ENCODE measurements at regions not wholly inside any gene's neighbourhood (a gene's known extent, or its start where the extent isn't known, plus 50 kb on each side); places are given as distances from the start of the nearest gene placed in this dataset.
A peak's percentile ranks its signal among the peaks of the same experiment; 100 is the strongest.

GRCh38 chr2:155318710-155319109, 620.2 kb downstream of the KCNJ3 start:
- no peak for DNase-seq
- Histone ChIP-seq H3K4me3 (ENCODE audit: low read length) (no peak overlapping the region), H3K27ac (ENCODE audit: low read length) (no peak overlapping the region), H3K4me1 (ENCODE audit: control insufficient read depth, insufficient read depth, low read length) (no peaks in the 10 kb centered on the region), H3K36me3 (ENCODE audit: control insufficient read depth, insufficient read depth, low read length) (no peaks in the 10 kb centered on the region), H3K27me3 (ENCODE audit: control insufficient read depth, insufficient read depth, low read length) (no peaks in the 10 kb centered on the region), H3K9me3 (replicated peaks; ENCODE audit: control insufficient read depth, low read depth, low read length) (no peaks in the 10 kb centered on the region)
- no CpG with 5 or more reads among the region's 2 CpGs for WGBS (ENCODE audit: insufficient coverage)

GRCh38 chr2:155315768-155316167, 617.3 kb downstream of the KCNJ3 start:
- no peak overlapping the region for H3K27ac ChIP-seq (ENCODE audit: low read length)
- H3K4me3 ChIP-seq (ENCODE audit: low read length) = no peak overlapping the region
- no peak for DNase-seq
- no peaks in the 10 kb centered on the region for H3K9me3 ChIP-seq (replicated peaks; ENCODE audit: control insufficient read depth, low read depth, low read length)
- no peaks in the 10 kb centered on the region for H3K4me1 ChIP-seq (ENCODE audit: control insufficient read depth, insufficient read depth, low read length)
- no CpG with 5 or more reads among the region's 2 CpGs for WGBS (ENCODE audit: insufficient coverage)
- no peaks in the 10 kb centered on the region for H3K36me3 ChIP-seq (ENCODE audit: control insufficient read depth, insufficient read depth, low read length)
- no peaks in the 10 kb centered on the region for H3K27me3 ChIP-seq (ENCODE audit: control insufficient read depth, insufficient read depth, low read length)

GRCh38 chr2:155310589-155310988, 612.1 kb downstream of the KCNJ3 start:
- peak; percentile 37 for DNase-seq
- Histone ChIP-seq H3K27me3 (ENCODE audit: control insufficient read depth, insufficient read depth, low read length) (no peaks in the 10 kb centered on the region), H3K4me3 (ENCODE audit: low read length) (no peak overlapping the region), H3K9me3 (replicated peaks; ENCODE audit: control insufficient read depth, low read depth, low read length) (no peaks in the 10 kb centered on the region), H3K27ac (ENCODE audit: low read length) (no peak overlapping the region), H3K4me1 (ENCODE audit: control insufficient read depth, insufficient read depth, low read length) (no peaks in the 10 kb centered on the region), H3K36me3 (ENCODE audit: control insufficient read depth, insufficient read depth, low read length) (no peaks in the 10 kb centered on the region)
- no CpG with 5 or more reads among the region's 3 CpGs for WGBS (ENCODE audit: insufficient coverage)

- Histone ChIP-seq H3K27ac (ENCODE audit: low read length) (no peak overlapping the region), H3K4me1 (ENCODE audit: control insufficient read depth, insufficient read depth, low read length) (no peaks in the 10 kb centered on the region), H3K36me3 (ENCODE audit: control insufficient read depth, insufficient read depth, low read length) (no peaks in the 10 kb centered on the region), H3K27me3 (ENCODE audit: control insufficient read depth, insufficient read depth, low read length) (no peaks in the 10 kb centered on the region), H3K9me3 (replicated peaks; ENCODE audit: control insufficient read depth, low read depth, low read length) (no peaks in the 10 kb centered on the region), H3K4me3 (ENCODE audit: low read length) (no peak overlapping the region)
- WGBS (ENCODE audit: insufficient coverage) = 100% methylated on average over 1 of the region's 1 CpG
- DNase-seq = no peak
Measured at GRCh38 chr2:155309483-155309882, 611.0 kb downstream of the KCNJ3 start.

- H3K27ac ChIP-seq (ENCODE audit: low read length) = no peak overlapping the region
- H3K27me3 ChIP-seq (ENCODE audit: control insufficient read depth, insufficient read depth, low read length) = no peaks in the 10 kb centered on the region
- no peaks in the 10 kb centered on the region for H3K36me3 ChIP-seq (ENCODE audit: control insufficient read depth, insufficient read depth, low read length)
- no peak for DNase-seq
- H3K4me3 ChIP-seq (ENCODE audit: low read length) = no peak overlapping the region
- H3K4me1 ChIP-seq (ENCODE audit: control insufficient read depth, insufficient read depth, low read length) = no peaks in the 10 kb centered on the region
- WGBS (ENCODE audit: insufficient coverage) = no CpG with 5 or more reads among the region's 1 CpG
- no peaks in the 10 kb centered on the region for H3K9me3 ChIP-seq (replicated peaks; ENCODE audit: control insufficient read depth, low read depth, low read length)
Measured at GRCh38 chr2:155308367-155309009, 610.0 kb downstream of the KCNJ3 start.

GRCh38 chr2:155301221-155301620, 602.7 kb downstream of the KCNJ3 start:
- no peak overlapping the region for H3K27ac ChIP-seq (ENCODE audit: low read length)
- no peaks in the 10 kb centered on the region for H3K9me3 ChIP-seq (replicated peaks; ENCODE audit: control insufficient read depth, low read depth, low read length)
- H3K36me3 ChIP-seq (ENCODE audit: control insufficient read depth, insufficient read depth, low read length) = no peaks in the 10 kb centered on the region
- no peaks in the 10 kb centered on the region for H3K4me1 ChIP-seq (ENCODE audit: control insufficient read depth, insufficient read depth, low read length)
- no peak overlapping the region for H3K4me3 ChIP-seq (ENCODE audit: low read length)
- DNase-seq = no peak
- H3K27me3 ChIP-seq (ENCODE audit: control insufficient read depth, insufficient read depth, low read length) = no peaks in the 10 kb centered on the region

- no peaks in the 10 kb centered on the region for H3K27me3 ChIP-seq (ENCODE audit: control insufficient read depth, insufficient read depth, low read length)
- H3K4me3 ChIP-seq (ENCODE audit: low read length) = no peak overlapping the region
- H3K4me1 ChIP-seq (ENCODE audit: control insufficient read depth, insufficient read depth, low read length) = no peaks in the 10 kb centered on the region
- DNase-seq = no peak
- no peaks in the 10 kb centered on the region for H3K9me3 ChIP-seq (replicated peaks; ENCODE audit: control insufficient read depth, low read depth, low read length)
- no CpG with 5 or more reads among the region's 1 CpG for WGBS (ENCODE audit: insufficient coverage)
- no peaks in the 10 kb centered on the region for H3K36me3 ChIP-seq (ENCODE audit: control insufficient read depth, insufficient read depth, low read length)
- H3K27ac ChIP-seq (ENCODE audit: low read length) = no peak overlapping the region
Measured at GRCh38 chr2:155298001-155298400, 599.5 kb downstream of the KCNJ3 start.

- WGBS (ENCODE audit: insufficient coverage) = no CpG with 5 or more reads among the region's 1 CpG
- Histone ChIP-seq H3K27me3 (ENCODE audit: control insufficient read depth, insufficient read depth, low read length) (no peaks in the 10 kb centered on the region), H3K27ac (ENCODE audit: low read length) (no peak overlapping the region), H3K4me1 (ENCODE audit: control insufficient read depth, insufficient read depth, low read length) (no peaks in the 10 kb centered on the region), H3K4me3 (ENCODE audit: low read length) (no peak overlapping the region), H3K9me3 (replicated peaks; ENCODE audit: control insufficient read depth, low read depth, low read length) (no peaks in the 10 kb centered on the region), H3K36me3 (ENCODE audit: control insufficient read depth, insufficient read depth, low read length) (no peaks in the 10 kb centered on the region)
- DNase-seq = no peak
Measured at GRCh38 chr2:155294358-155294757, 595.9 kb downstream of the KCNJ3 start.

GRCh38 chr2:155281907-155282306, 583.4 kb downstream of the KCNJ3 start:
- no peaks in the 10 kb centered on the region for H3K27me3 ChIP-seq (ENCODE audit: control insufficient read depth, insufficient read depth, low read length)
- H3K9me3 ChIP-seq (replicated peaks; ENCODE audit: control insufficient read depth, low read depth, low read length) = no peaks in the 10 kb centered on the region
- 80% methylated on average over 7 of the region's 7 CpGs for WGBS (ENCODE audit: insufficient coverage)
- no peak for DNase-seq
- H3K36me3 ChIP-seq (ENCODE audit: control insufficient read depth, insufficient read depth, low read length) = no peaks in the 10 kb centered on the region
- H3K4me1 ChIP-seq (ENCODE audit: control insufficient read depth, insufficient read depth, low read length) = no peaks in the 10 kb centered on the region
- H3K4me3 ChIP-seq (ENCODE audit: low read length) = no peak overlapping the region
- H3K27ac ChIP-seq (ENCODE audit: low read length) = no peak overlapping the region

GRCh38 chr2:155273323-155273722, 574.8 kb downstream of the KCNJ3 start:
- no CpG with 5 or more reads among the region's 3 CpGs for WGBS (ENCODE audit: insufficient coverage)

GRCh38 chr2:155266583-155266982, 568.1 kb downstream of the KCNJ3 start:
- no peaks in the 10 kb centered on the region for H3K4me1 ChIP-seq (ENCODE audit: control insufficient read depth, insufficient read depth, low read length)
- no peak for DNase-seq
- H3K36me3 ChIP-seq (ENCODE audit: control insufficient read depth, insufficient read depth, low read length) = no peaks in the 10 kb centered on the region
- peaks cover 2% of the 10 kb centered on the region for H3K9me3 ChIP-seq (replicated peaks; ENCODE audit: control insufficient read depth, low read depth, low read length)
- H3K27ac ChIP-seq (ENCODE audit: low read length) = no peak overlapping the region
- no peak overlapping the region for H3K4me3 ChIP-seq (ENCODE audit: low read length)
- no CpG with 5 or more reads among the region's 3 CpGs for WGBS (ENCODE audit: insufficient coverage)
- H3K27me3 ChIP-seq (ENCODE audit: control insufficient read depth, insufficient read depth, low read length) = no peaks in the 10 kb centered on the region

More at GRCh38 chr2:155273323-155273722, 574.8 kb downstream of the KCNJ3 start:
- Histone ChIP-seq H3K36me3 (ENCODE audit: control insufficient read depth, insufficient read depth, low read length) (no peaks in the 10 kb centered on the region), H3K27ac (ENCODE audit: low read length) (no peak overlapping the region), H3K9me3 (replicated peaks; ENCODE audit: control insufficient read depth, low read depth, low read length) (no peaks in the 10 kb centered on the region), H3K4me1 (ENCODE audit: control insufficient read depth, insufficient read depth, low read length) (no peaks in the 10 kb centered on the region), H3K4me3 (ENCODE audit: low read length) (no peak overlapping the region), H3K27me3 (ENCODE audit: control insufficient read depth, insufficient read depth, low read length) (no peaks in the 10 kb centered on the region)
- DNase-seq = no peak
